ENCODE measurements at regions not wholly inside any gene's neighbourhood (a gene's known extent, or its start where the extent isn't known, plus 50 kb on each side); places are given as distances from the start of the nearest gene placed in this dataset.

GRCh38 chr6:146893690-146894089, 294.9 kb downstream of the ADGB start:
- Histone ChIP-seq H2AFZ (ENCODE audit: control insufficient read depth, low read depth, low read length) (no peak overlapping the region), H3K4me1 (ENCODE audit: control insufficient read depth, insufficient read depth, low read length) (no peaks in the 10 kb centered on the region), H3K9ac (ENCODE audit: control insufficient read depth, insufficient read depth, low read length) (no peak overlapping the region), H3K4me2 (ENCODE audit: control insufficient read depth, insufficient read depth) (no peak overlapping the region), H3K36me3 (ENCODE audit: control insufficient read depth in 2 of 2, insufficient read depth in 2 of 2, low read length in 1 of 2) (no peaks in the 10 kb centered on the region), H3K27ac (ENCODE audit: control insufficient read depth, insufficient read depth) (no peak overlapping the region), H3K27me3 (replicated peaks in 1 of 2; ENCODE audit: control insufficient read depth in 2 of 2, insufficient read depth in 2 of 2, low read length in 1 of 2) (no peaks in the 10 kb centered on the region; a peak in 1 of 4 replicates), H3K4me3 (no peak overlapping the region), H4K20me1 (ENCODE audit: control insufficient read depth, insufficient read depth) (no peaks in the 10 kb centered on the region), H3K79me2 (ENCODE audit: control insufficient read depth, insufficient read depth, low read length) (no peaks in the 10 kb centered on the region), H3K9me3 (replicated peaks; ENCODE audit: control insufficient read depth, insufficient read depth, low read length) (no peaks in the 10 kb centered on the region)
- ATAC-seq, result no peak
- no TSS peak for BruUV-seq (replicated peaks)
- 32% methylated on average over 1 of the region's 1 CpG for WGBS (ENCODE audit: insufficient coverage, insufficient replicate concordance, low lambda C conversion rate, missing lambda C conversion rate)
- no peak for TF ChIP-seq RELB (IDR thresholded peaks at IDR 0.05; ENCODE audit: low read depth)
- TF ChIP-seq CHD1 (IDR thresholded peaks at IDR 0.05; ENCODE audit: low read depth, low read length), result no peak
- TF ChIP-seq FOXM1 (IDR thresholded peaks at IDR 0.05; ENCODE audit: low read depth, low read length), result no peak
- TF ChIP-seq, protein P1, sequence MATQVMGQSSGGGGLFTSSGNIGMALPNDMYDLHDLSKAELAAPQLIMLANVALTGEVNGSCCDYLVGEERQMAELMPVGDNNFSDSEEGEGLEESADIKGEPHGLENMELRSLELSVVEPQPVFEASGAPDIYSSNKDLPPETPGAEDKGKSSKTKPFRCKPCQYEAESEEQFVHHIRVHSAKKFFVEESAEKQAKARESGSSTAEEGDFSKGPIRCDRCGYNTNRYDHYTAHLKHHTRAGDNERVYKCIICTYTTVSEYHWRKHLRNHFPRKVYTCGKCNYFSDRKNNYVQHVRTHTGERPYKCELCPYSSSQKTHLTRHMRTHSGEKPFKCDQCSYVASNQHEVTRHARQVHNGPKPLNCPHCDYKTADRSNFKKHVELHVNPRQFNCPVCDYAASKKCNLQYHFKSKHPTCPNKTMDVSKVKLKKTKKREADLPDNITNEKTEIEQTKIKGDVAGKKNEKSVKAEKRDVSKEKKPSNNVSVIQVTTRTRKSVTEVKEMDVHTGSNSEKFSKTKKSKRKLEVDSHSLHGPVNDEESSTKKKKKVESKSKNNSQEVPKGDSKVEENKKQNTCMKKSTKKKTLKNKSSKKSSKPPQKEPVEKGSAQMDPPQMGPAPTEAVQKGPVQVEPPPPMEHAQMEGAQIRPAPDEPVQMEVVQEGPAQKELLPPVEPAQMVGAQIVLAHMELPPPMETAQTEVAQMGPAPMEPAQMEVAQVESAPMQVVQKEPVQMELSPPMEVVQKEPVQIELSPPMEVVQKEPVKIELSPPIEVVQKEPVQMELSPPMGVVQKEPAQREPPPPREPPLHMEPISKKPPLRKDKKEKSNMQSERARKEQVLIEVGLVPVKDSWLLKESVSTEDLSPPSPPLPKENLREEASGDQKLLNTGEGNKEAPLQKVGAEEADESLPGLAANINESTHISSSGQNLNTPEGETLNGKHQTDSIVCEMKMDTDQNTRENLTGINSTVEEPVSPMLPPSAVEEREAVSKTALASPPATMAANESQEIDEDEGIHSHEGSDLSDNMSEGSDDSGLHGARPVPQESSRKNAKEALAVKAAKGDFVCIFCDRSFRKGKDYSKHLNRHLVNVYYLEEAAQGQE (IDR thresholded peaks at IDR 0.05; ENCODE audit: low read depth, low read length), result no peak
- TF ChIP-seq NR2C2 (IDR thresholded peaks at IDR 0.05; ENCODE audit: borderline replicate concordance, control insufficient read depth, insufficient read length, low read depth), result no peak
- TF ChIP-seq CHD2 (IDR thresholded peaks at IDR 0.05; ENCODE audit: borderline replicate concordance, low read depth, low read length), result no peak
- TF ChIP-seq RELA (IDR thresholded peaks at IDR 0.05; ENCODE audit: borderline replicate concordance, partially characterized antibody), result no peak
- intact Hi-C loops (cut with micrococcal nuclease; ENCODE audit: unreplicated experiment) (no loop called here), in situ Hi-C loops (cut with MboI) (no loop called here)
- RAD21 ChIA-PET (ENCODE audit: unreplicated experiment), result no interaction called here
- FAIRE-seq, result no peak
- CTCF ChIA-PET, result interaction anchor here (1.0 kb wide), 1 partner anchor 9 kb away, joined by 3 read pairs; no protein-coding TSS in a partner anchor
- no peak for DNase-seq (ENCODE audit: low read depth, low spot score)
- POLR2A ChIA-PET, result no interaction called here
- SMC1A ChIA-PET (ENCODE audit: uncharacterized antibody, unreplicated experiment), result no interaction called here

Measured in GM12878 (cell line).